NT2/D1 (cell line): ENCODE measurements at regions not wholly inside any gene's neighbourhood (a gene's known extent, or its start where the extent isn't known, plus 50 kb on each side); places are given as distances from the start of the nearest gene placed in this dataset.

ENCODE experiments used
- DNase-seq: peaks from one replicate; pipeline ENCODE4 v3.0.0-alpha.2; 2011; ENCODE audit warnings: low read depth, low spot score
- H3K27me3 ChIP-seq: 2 replicates; pipeline ENCODE4 v1.6.0; 2011; ENCODE audit warnings: mild to moderate bottlenecking; ENCODE audit not compliant: insufficient read length, insufficient read depth
- H3K36me3 ChIP-seq: 2 replicates; pipeline ENCODE4 v1.6.1; 2011; ENCODE audit warnings: mild to moderate bottlenecking, low read length, mixed read lengths; ENCODE audit not compliant: insufficient read depth, insufficient read length
- H3K4me1 ChIP-seq: 2 replicates; pipeline ENCODE4 v1.5.1; 2011; ENCODE audit not compliant: insufficient read depth, insufficient read length
- H3K4me3 ChIP-seq: 2 replicates; pipeline ENCODE4 v1.5.1; 2011; ENCODE audit warnings: low read depth; ENCODE audit not compliant: insufficient read length
- H3K9ac ChIP-seq: 2 replicates; pipeline ENCODE4 v1.6.0; 2011; ENCODE audit warnings: low read depth; ENCODE audit not compliant: insufficient read length
- H3K9me3 ChIP-seq: 2 replicates; pipeline ENCODE4 v1.5.1; 2011; ENCODE audit warnings: mild to moderate bottlenecking, low read length; ENCODE audit not compliant: insufficient read depth
- SUZ12 ChIP-seq: IDR thresholded peaks from 2 replicates; pipeline ENCODE4 v1.6.1; 2011; ENCODE audit not compliant: insufficient read length, insufficient read depth; ENCODE audit errors: extremely low read depth
- YY1 ChIP-seq: IDR thresholded peaks from 2 replicates; pipeline ENCODE4 v1.6.1; 2011; ENCODE audit not compliant: insufficient read length, insufficient read depth
- ZNF274 ChIP-seq: IDR thresholded peaks from 2 replicates; pipeline ENCODE4 v1.6.1; 2011; ENCODE audit warnings: mild to moderate bottlenecking, low read depth, low read length

DNA sequence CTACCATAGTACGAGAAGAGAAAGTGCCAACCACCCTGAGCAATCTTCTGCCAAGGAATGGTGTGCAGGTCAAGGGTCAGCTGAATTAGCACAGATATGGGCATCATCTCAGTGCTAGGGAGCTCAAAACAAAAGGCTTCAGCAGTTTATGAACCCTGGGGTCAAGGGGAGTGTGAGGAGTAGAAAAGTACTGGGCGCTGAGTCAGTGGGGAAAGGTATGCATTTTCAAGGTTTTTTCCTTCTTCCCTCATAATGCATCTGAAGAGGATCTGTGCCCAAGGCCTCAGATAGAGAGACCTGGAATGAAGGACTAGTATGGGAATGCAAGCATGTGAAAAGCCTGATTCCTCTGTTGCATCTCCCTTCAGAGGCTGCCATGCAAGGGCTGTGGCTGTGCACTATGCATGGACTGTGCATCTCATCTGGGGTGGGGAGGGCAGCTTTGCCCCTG lies 81.7 kb downstream of the PERP start:
- Histone ChIP-seq H3K9ac (no peak overlapping the region), H3K36me3 (no peaks in the 10 kb centered on the region), H3K27me3 (no peaks in the 10 kb centered on the region), H3K9me3 (no peaks in the 10 kb centered on the region), H3K4me3 (no peak overlapping the region), H3K4me1 (no peaks in the 10 kb centered on the region)
- TF ChIP-seq ZNF274 (no peak), YY1 (no peak), SUZ12 (no peak)
- DNase-seq: no peak

DNA sequence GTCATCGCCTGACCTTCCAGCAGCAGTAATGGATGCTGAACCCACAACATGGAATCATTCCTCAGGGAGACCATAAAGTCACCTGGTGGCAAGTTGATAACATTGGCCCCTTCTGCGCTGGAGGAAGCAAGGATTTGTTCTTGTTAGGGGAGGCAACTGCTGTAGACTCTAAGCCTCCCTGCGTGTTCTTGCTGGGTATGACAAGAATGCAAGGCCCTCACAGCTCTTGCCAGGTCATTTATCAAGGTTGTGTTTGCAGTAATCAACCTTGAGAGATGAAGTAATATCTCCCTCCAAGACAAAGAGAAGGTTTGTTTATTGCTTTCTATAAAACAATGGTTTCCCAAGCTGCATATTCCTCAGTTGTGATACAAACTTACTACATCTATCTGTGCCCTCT lies 80.9 kb downstream of the PERP start:
- Histone ChIP-seq H3K27me3 (no peaks in the 10 kb centered on the region), H3K36me3 (no peaks in the 10 kb centered on the region), H3K9ac (no peak overlapping the region), H3K4me3 (no peak overlapping the region), H3K4me1 (no peaks in the 10 kb centered on the region), H3K9me3 (no peaks in the 10 kb centered on the region)
- DNase-seq: no peak
- TF ChIP-seq ZNF274 (no peak), YY1 (no peak), SUZ12 (no peak)

DNA sequence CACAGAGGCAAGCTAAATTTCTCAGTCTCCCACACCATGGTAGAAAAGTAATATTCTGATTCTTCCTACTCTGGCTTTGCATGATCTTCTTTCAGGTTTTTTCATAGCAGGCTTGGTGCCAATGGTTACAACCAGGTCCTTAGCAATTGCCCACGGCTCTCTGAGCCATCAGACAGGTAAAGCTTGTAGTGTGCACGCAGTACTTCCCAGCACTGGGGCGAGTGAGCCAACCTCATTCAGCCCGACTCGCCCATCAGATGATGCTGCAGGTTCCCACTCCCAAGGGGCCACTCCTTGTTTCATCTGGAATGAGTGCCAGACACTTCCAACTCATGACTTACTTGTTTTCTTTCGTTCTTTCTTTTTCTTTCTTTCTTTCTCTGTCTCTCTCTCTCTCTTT lies 78.3 kb downstream of the PERP start:
- Histone ChIP-seq H3K4me3 (no peak overlapping the region), H3K36me3 (no peaks in the 10 kb centered on the region), H3K9ac (no peak overlapping the region), H3K27me3 (no peaks in the 10 kb centered on the region), H3K4me1 (no peaks in the 10 kb centered on the region), H3K9me3 (no peaks in the 10 kb centered on the region)
- TF ChIP-seq SUZ12 (no peak), YY1 (no peak), ZNF274 (no peak)
- DNase-seq: no peak

DNA sequence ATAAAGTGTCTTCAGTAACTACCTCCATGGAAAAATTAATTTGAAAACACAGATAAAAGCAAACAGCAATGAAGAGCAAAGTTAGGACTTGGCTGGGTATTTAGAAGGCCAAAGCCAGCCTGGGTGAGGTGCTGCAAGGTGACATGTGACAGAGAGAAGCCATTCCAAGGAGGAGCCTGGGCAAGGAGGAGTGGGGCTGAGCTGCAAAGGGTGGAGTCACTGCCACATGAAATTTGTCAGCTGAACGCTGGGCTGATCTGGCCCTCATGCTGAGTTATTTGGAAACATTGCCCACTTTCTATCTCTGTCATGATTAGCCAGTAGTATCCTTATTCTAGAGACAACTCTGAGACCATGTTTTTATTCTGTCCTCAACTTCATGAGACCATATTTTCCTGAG lies 76.3 kb downstream of the PERP start:
- Histone ChIP-seq H3K27me3 (no peaks in the 10 kb centered on the region), H3K4me1 (no peaks in the 10 kb centered on the region), H3K9ac (no peak overlapping the region), H3K9me3 (no peaks in the 10 kb centered on the region), H3K36me3 (no peaks in the 10 kb centered on the region), H3K4me3 (no peak overlapping the region)
- no peak for DNase-seq
- no peak for TF ChIP-seq SUZ12
- TF ChIP-seq YY1: no peak
- TF ChIP-seq ZNF274: no peak

DNA sequence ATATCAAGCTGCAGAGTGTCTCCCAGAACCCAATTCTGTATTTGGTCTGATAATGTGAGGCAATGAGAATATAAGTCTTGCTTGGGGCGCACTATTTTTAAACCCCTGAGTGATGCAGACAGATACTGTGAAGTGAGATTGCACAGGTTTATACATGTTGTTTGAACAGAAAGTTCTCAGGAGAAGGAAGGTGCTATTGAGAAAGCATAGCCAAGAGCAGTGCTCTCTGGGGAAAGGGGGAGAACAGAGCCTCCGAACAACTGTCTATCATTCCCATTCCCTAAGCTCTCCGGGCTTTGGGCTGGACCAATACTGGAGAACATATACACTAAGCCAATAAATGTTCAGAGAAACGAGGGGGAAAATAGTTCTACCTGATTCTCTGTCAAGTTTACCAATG lies 75.8 kb downstream of the PERP start:
- no peaks in the 10 kb centered on the region for H3K36me3 ChIP-seq
- H3K4me1 ChIP-seq: no peaks in the 10 kb centered on the region
- H3K9ac ChIP-seq: no peak overlapping the region
- no peaks in the 10 kb centered on the region for H3K9me3 ChIP-seq
- no peak for TF ChIP-seq YY1
- no peak for TF ChIP-seq ZNF274
- TF ChIP-seq SUZ12: no peak
- H3K4me3 ChIP-seq: no peak overlapping the region
- DNase-seq: no peak
- no peaks in the 10 kb centered on the region for H3K27me3 ChIP-seq

DNA sequence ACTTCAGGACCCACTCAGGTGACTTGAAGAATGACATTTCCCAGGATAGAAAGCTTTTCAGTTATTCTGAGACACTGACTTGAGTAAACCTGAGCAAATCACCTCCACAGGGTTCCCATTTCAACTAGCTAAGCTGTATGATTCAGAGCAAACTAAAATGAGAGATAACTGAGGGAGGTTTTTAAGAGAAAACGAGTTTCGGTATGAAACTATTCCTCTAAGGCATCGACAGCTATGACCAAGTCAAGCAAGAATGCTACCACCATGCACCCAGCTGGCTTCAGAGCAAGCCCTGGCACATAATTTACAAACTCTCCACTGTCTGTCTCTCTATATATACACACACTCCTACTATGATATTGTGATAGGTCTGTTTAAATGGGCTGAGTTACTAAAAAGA lies 75.4 kb downstream of the PERP start:
- no peak for DNase-seq
- H3K4me3 ChIP-seq: no peak overlapping the region
- TF ChIP-seq YY1 (no peak), ZNF274 (no peak), SUZ12 (no peak)
- no peaks in the 10 kb centered on the region for H3K36me3 ChIP-seq
- no peak overlapping the region for H3K9ac ChIP-seq
- H3K4me1 ChIP-seq: no peaks in the 10 kb centered on the region
- H3K27me3 ChIP-seq: no peaks in the 10 kb centered on the region
- H3K9me3 ChIP-seq: no peaks in the 10 kb centered on the region

DNA sequence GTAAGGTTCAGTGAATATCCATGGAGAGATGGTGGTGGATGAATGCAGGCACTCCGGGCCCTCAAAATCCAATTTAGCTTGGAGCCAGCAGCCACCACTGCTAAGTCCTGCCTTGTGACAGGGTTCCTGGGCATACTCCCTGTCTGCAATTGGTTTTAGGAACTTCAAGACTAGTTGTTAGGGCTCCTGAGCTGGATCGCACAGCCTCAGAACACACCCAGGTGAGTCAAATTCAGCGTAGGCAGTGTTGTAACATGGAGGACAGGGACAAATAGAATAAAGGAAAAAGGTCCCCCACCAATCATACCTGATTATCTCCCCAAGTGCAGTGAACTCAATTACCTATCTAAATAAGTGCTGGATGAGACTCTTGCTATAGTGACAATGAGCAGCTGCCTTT lies 74.6 kb downstream of the PERP start:
- Histone ChIP-seq H3K9ac (no peak overlapping the region), H3K36me3 (no peaks in the 10 kb centered on the region), H3K4me1 (no peaks in the 10 kb centered on the region), H3K4me3 (no peak overlapping the region), H3K27me3 (no peaks in the 10 kb centered on the region), H3K9me3 (no peaks in the 10 kb centered on the region)
- DNase-seq: no peak
- no peak for TF ChIP-seq ZNF274
- no peak for TF ChIP-seq YY1
- no peak for TF ChIP-seq SUZ12

DNA sequence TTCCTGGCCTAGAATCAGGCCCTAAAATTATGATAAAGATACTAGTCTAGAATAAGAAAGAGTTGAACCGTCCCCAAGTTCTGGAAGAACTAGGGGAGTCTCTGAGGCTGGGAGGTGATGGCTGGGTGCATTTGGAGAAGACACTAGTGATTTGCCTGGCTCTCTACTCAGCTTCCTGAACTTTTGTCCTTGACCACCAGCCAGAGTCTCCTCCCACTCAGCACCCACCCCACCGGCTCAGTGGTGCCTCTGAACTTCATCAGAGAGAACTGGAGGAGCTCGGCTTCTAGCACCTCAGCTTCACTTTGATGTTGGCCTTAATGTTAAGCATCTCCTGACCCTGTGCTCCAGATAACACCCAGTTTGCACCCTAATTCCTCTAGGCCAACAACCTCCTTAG lies 73.0 kb downstream of the PERP start:
- no peak for TF ChIP-seq SUZ12
- no peak for TF ChIP-seq YY1
- TF ChIP-seq ZNF274: no peak
- Histone ChIP-seq H3K36me3 (no peaks in the 10 kb centered on the region), H3K4me3 (no peak overlapping the region), H3K9me3 (no peaks in the 10 kb centered on the region), H3K9ac (no peak overlapping the region), H3K4me1 (no peaks in the 10 kb centered on the region), H3K27me3 (no peaks in the 10 kb centered on the region)
- no peak for DNase-seq
